ENCODE measurements at regions not wholly inside any gene's neighbourhood (a gene's known extent, or its start where the extent isn't known, plus 50 kb on each side); places are given as distances from the start of the nearest gene placed in this dataset.
"Not testable (repeated sequence)": the region's sequence is repeated elsewhere in the genome, so short reads cannot be mapped to it uniquely, and the experiment has no call there.

DNA sequence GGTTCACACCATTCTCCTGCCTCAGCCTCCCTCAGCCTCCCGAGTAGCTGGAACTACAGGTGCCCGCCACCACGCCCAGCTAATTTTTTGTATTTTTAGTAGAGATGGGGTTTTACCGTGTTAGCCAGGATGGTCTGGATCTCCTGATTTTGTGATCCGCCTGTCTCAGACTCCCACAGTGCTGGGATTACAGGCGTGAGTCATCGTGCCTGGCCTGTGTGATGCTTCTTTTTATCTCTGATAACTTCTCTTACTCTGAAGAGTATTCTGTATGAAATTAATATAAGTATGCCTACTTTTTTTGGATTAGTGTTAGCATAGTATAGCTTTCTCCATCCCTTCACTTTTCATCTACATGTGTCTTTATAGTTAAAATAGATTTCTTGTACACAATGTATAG, 180.8 kb upstream of the GALNT15 start:
- DNase-seq: not testable (repeated sequence)

DNA sequence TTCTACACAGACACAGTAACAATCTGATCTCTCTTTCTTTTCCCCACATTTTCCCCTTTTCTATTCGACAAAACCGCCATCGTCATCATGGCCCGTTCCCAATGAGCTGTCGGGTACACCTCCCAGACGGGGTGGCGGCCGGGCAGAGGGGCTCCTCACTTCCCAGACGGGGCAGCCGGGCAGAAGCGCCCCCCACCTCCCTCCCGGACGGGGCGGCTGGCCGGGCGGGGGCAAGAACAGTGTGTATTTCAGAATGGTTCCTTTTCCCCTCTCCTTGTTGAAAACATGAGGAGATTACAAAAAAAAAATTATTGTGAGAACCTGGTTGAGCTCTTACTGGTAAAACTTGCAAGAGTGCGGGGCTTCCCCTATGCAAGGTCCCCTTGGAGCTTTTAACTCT, 178.0 kb upstream of the GALNT15 start:
- DNase-seq: not testable (repeated sequence)

DNA sequence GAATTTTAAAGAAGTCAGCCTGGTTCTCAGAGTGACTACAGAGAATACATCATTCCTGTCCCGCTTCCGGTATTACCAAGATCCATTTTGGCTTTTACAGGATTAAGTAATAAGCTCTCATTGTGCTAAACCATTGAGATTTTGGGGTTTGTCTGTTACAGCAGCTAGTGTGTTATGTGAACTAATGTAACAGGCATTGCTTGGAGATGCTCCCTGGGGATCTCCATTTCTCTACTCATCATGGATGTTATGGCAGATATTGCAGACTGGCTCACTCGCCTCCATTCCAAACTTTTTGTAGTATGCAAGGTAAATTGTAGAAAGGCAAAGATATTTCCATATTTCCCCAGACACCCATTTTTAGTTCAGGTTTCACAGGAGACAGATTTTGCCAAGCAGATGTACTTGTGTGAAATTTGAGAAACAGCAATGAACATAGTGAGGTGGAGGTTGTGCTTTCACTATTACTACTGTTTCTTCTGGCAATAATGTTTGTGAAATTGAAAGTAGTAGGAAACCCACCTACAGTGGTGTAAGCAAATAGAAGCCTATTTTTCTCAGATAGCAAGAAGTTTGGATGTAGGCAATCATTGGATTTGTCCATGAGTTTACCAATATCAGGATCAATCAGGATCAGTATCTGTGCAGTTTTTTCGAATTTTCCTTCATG, 177.1 kb upstream of the GALNT15 start:
- DNase-seq: peak; percentile 26

DNA sequence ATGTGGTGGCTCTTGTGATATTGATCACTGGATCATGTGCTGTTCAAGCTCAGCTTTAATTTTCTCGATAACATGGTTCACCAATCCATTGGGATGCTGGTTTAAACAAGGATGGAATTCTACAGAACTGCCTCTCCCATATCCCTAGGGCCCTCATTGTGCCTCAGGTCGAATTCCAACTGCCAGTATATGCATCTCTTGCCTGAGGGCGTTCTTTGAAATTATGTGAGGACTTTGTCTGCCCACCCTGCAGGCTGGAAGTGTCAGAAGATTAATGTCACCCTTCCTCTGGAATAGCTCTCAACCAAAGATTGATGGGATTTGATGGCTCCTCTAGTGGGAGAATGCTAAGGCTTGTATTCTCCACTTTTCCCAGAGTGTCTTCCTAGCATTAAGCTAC, 175.6 kb upstream of the GALNT15 start:
- DNase-seq: no peak

DNA sequence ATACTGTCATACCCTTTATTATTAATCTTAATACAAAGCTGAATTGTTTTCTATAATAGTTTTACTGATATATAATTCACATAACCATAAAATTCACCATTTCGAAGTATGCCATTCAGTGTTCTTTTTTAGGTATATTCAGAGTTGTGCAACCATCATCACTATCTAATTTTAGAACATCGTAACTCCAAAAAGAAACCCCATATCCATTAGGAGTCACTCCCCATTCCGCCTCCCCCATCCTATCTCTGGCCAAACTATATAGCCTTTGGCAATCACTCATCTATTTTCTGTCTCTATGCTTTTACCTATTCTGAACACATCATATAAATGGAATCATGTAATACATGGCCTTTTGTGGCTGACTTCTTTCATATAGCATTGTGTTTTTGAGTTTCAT, 169.7 kb upstream of the GALNT15 start:
- DNase-seq: no peak

DNA sequence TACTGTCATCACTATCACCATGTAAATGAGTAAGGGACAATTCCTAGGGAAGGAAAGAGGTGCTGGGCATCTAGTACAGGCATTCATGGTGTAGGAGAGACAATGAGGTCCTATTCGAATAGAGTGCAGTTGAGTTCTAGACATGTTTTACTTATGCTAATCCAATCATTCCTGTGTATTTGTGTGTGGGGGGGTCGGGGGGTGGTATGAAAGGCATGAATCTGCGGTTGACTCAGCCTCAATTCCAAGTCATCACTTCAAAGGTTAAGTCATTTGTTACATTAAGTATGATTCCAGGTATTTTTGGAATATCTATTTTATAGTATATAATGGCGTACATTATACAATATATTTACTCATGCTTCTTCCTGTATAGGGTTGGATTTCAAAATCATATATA, 163.1 kb upstream of the GALNT15 start:
- peak; percentile 56 for DNase-seq

DNA sequence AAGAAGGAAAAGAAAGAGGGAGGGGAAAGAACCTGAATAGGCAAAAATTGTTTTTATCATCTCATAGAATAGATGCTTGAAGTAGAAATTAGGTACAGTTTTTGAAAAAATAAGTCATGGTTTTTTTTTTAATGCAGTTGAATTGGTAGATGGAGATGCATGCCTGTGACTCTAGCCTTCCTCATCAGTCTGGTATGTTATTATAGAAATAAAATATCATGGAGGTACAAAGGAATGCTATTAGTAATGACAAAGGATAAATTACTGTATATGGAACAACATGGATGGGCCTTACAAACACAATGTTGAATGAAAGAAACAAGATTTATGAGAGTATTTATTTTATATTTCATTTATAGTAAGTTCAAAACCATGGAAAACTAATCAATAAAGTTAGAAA, 162.4 kb upstream of the GALNT15 start:
- DNase-seq: peak; percentile 82

DNA sequence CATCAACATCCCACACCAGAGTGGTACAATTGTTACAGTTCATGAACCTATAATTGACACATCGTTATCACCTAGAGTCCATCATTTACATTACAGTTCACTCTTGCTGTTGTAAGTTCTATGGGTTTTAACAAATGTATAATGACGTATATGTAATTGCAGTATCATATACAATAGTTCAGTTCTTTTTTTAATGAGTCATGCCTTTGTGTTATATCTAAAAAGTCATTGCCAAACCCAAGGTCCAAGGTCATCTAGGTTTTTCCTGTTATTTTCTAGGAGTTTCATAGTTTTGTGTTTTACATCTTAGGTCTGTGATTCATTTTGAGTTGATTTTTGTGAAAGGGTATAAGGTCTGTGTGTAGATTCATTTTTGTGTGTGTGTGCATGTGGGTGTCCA, 160.9 kb upstream of the GALNT15 start:
- peak; percentile 23 for DNase-seq

DNA sequence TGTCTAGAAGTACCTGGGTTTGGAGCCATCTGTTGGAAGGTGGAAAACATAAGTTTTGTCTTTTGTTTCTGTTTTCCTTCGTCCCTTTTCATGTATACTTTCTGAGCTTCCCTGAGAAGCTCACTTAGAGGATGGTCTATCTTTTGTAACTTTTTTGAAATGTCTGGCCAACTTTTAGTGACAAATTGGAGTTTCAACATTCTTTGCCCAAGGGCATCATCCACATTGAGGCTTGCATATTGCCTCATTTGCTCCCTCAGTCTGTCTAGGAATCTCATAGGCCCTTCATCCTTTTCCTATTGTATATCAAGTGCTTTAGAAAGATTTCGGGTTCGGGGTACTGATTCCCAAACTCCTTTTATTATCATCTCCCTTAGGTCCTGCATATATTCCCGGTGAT, 152.7 kb upstream of the GALNT15 start:
- not testable (repeated sequence) for DNase-seq

DNA sequence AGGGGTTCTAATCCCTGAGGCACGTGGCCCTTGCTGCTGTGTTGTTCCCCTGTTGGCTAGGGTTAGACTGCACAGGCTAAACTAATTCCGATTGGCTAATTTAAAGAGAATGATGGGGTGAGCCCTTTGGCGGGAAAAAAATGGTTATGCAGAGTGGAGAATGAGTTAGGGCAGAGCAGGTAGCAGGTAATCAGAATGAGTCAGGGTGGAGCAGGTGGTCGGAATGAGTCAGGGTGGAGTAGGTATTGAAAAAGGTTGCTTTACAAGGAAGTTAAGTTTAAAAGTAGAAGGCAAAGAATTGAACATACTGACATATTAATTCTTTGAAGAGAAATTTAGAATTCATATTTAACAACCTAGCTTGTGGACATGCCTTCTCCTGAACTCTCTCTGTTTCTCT, 150.6 kb upstream of the GALNT15 start:
- not testable (repeated sequence) for DNase-seq

DNA sequence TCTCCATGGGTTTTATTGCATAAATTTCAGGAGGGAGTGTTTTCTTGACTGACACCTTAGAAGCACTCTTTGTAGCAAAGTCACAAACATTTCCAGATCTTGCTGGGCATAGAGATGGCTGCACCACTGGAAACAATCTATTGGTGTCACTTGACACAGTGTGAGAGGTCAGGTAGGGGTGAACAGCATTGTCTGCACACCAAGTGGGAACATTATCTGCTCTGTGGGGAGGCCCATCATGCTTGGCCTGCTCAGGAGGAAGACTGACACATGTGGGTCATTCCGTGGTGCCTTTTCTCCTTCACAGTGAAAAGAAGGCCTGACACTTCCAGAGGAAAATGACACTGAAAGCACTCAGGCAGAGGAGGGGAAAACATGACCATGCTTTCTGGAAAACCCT, 149.9 kb upstream of the GALNT15 start:
- DNase-seq: no peak

DNA sequence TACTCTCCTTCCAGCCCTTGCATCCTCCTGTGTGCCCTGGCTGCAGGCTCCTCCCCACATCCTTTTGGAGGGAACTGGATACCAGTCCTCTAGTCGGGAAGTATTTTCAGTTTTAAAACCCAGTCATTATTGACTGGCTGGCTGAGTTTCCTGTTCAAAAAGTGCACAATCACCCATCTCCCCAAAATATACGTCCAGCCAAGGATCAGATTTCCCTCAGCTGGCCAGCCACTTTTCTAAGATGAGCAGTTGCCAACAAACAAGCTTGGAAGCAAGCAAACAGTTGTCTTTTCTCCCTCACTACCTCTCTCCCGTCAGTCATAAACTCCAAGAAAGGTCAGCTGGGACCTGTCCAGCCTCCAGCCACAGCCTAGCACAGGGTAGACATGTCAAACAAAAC, 147.7 kb upstream of the GALNT15 start:
- no peak for DNase-seq

DNA sequence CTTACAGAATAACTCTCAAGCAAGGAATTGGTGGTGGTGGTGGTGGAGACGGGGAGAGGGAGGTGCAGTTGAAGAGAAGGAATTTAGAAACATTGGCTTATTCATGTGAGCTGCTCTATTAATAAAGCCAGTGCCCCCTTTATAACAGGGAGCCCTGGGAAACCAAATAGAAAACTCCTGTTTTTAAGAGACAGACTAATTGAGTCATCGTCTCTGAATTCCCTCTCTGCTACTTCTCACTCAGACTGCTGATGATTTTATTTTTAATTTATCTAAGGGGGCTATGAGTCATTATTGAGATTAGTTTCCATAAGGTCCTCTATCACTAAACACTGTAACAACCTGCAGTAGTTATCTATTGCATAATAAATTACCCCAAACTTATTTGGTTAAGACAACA, 145.9 kb upstream of the GALNT15 start:
- peak; percentile 81 for DNase-seq

DNA sequence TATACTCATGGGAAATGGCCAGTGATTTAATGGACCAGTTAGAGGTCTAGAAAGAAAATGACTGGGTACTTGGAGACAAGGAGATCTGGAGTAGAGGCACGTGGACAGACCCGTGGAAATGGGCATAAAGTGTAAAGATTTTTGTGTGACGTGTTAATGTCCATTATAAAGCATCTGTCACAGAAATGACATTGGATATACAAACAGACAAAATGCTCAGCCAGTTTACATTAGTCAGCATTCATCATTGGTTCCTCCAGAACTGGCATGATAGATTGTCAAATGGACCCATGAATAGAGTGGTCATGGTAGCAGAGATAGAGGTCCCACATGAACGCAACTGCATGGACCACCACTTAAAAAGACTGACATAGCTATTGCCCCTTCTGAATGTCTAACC, 144.1 kb upstream of the GALNT15 start:
- DNase-seq: no peak

DNA sequence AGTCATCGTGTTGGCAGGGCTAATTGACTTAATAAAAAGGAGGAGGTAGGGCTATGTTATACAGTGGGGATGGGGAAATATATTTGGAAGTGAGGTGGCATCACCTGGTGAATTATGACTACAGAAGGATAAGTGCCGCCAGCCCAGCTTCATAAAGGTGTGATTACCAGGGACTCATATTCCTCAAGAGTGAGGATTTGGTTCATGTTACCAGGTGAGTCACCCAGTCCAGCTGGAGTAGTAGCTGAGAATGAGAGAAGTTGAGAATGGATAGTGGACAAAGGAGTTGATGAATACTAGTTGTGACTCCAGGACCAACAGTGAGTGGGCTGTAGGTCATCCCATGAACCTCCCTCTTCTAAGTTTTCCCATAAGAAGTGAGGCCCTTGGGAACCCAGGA, 143.0 kb upstream of the GALNT15 start:
- DNase-seq: no peak

DNA sequence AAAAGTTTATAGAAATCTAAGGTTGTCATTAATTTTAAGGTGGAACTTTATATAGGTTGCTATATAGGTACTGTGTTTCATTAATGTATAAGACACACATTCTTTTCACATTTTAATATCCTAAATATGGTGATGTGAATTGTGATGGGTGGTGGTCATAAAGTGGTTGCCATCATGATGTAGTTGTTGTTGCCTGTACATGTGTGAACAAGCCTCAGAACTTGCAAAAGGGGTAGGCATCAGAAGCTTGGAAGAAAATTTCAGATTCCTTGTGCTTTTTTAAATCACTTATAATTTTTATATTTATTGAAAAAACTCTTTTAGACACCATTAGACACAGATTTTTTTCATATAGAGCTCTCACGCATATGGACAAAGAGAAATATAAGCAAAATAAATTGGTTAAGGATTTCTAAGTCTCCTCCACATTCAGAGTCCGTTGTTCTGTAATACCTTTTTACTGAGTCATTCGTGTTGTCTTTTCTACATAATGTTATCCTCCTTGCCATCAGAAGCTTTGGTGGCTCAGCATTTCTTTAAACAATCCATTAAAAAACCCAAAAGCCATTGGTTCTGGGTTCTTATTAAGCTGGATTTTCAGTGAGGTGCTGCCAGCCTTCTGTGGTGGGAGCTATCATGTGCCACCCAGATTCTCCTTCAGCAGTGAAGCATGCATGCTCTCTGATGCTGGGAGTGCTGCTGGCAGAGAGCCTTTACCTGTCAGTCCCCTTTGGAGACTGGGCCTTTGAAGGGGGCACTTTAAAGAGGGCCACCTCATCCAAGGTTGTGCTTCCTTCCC, 140.4 kb upstream of the GALNT15 start:
- peak; percentile 66 for DNase-seq

DNA sequence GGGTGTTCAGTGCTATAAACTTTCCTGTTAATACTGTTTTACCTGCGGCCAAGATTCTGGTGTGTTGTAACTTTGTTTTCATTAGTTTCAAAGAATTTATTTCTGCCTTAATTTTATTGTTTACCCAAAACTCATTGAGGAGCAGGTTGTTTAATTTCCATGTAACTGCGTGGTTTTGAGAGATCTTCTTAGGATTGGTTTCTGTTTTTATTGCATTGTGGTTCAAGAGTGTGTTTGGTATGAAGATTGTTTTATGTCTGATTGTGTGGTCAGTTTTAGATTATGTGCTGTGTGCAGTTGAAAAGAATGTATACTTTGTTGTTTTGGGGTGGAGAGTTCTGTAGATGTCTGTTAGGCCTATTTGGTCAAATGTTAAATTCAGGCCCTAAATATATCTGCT, 133.5 kb upstream of the GALNT15 start:
- no peak for DNase-seq

DNA sequence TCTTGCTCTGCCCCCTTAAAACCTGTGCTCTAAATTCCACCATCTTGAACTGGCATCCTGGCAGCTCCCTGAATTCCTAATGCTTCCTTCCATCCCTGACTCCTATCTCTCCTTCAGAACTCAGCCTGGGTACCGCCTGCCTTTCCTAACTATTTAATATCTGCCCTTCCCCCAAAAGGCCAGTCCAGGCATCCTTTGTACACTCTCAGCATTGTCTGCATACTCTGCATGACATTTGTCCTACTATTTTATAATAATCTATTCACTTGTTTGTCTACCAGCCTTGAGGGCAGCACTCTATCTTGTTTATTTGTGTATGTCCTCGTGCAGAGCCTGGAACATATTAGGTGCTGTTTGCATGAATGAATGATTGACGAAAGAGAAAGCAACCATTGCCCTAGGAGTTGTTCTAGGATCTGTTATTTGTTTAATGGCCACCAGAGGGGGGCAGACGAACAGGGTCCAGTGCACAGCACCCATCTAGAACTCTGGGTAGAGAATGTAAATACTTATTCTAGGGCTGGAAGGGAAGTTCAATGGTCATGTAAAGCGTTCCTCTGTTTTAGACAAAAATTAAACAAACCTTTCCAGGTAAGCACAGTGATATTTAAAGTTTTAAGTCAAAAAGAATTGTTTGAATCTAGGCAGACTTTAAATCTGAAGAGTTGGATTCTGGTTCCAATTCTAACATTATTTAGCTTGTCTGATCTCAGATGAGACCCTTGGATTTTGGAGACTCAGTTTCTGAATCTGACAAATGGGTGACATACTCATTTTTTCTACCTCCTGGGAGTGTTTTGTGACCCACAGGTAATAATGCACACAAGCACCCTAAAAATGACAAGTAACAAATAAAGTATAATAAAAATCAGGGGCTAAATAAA, 125.8 kb upstream of the GALNT15 start:
- DNase-seq: peak; percentile 83

DNA sequence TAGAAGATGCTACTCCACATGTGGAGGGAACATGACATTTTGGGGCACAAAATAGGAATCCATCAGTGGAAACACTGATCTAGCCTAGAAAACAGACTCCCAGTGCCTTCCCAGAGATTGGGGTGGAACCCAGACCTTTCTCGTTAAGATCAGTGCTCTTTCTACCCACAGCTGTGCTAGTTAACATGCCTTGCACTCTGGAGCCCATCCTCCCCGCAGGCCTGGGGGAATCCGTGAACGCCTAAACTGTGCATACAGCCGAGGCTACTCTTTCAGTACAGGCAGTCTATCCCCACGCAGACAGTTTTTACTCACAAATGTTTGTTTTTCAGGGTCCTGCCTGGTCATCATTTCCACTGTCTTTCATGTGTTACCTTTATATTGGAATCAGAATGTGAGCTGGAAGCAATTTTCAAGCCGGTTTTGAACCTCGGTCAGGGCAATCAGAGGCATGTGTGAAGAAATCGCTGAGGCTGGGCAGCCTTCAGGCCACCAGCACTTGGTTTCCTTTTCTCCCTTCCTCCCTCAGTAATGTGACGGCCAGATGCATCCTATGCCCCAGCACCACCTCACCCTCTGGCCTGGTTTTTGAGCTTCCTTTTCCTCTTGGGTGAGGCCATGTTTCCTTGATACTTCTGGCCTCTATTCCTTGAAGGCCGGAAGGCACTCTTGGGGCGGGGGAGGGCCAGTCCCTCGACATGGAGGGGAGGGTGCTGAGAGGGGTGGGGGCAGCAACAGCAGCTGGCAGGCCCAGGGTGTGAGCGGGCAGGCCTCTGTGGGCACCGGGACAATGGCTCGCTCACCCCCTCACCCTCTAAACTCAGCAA, 123.6 kb upstream of the GALNT15 start:
- DNase-seq: peak; percentile 54

DNA sequence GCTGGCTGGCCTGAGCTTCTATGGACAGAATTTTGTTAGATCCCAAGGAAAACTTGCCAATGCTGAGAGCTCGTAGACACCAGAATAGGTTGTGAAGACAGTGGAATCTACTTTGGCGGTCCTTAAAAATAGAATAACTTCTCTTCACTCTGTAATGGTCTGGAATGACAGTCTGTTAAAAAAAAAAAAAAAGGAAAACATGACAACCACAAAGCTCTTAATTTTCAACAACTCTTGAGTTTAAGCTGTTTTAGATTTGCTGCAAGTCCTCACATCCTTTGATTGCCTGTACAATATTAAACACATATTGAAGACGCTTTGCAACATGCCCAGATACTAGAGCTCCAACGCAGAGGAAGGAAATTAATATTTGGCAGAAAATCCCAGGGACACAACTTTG, 122.8 kb upstream of the GALNT15 start:
- peak; percentile 60 for DNase-seq

DNA sequence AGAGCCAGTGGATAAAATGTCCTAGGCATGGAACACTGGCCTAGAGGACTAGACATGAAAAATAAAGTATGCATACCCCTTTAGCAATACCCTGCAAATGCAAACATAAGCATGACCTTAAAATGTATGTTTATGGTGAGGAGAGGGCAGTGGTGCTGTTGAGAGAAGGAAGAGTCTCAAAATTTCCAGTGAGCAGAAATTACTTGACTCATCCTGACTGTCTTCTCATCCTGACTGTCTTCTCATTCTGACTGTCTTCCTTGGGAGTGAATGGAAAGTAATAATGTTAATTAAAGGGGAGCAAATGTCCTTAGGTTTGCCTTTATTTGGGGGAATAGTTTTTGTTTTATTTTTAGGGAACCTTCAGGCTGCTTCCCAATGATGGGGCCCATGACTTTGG, 121.5 kb upstream of the GALNT15 start:
- DNase-seq: no peak

DNA sequence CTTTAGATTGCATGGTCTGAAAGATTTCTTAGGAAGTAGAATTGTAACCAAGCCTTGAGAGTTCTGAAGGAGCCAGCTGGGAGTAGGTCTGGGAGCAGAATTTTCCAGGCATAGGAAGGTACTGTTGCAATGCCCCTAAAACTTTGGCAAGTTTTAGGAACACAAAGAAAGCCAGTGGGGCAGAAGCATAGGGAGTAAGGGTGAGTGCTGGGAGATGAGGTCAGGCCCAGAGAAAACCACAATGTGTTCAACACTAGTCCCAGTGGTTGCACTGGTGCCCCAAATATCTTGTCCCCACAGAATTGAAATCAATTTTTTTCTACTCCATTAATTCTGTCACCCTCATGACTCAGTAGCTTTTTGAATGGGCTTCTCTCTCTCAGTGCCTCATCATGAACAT, 120.7 kb upstream of the GALNT15 start:
- peak; percentile 29 for DNase-seq
